ENCODE measurements at regions not wholly inside any gene's neighbourhood (a gene's known extent, or its start where the extent isn't known, plus 50 kb on each side); places are given as distances from the start of the nearest gene placed in this dataset.
A peak's percentile ranks its signal among the peaks of the same experiment; 100 is the strongest.

DNA sequence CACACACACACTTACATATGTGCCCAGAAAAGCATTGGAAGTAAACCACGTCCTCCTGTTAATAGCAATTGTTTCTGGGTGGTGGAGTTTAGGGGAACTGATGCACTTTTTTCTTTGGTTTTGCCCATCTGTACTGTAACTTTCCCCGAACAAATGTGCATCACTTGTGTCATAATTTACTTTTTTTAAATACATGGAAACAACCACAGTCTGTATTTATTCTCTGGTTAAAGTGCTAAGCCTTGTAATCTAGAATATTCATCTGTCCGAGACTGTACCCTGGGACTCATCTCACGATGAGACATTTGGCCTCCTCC lies 61.5 kb upstream of the CD93 start:
- no peak for DNase-seq (ENCODE audit: low read depth, low spot score)
- H4K20me1 ChIP-seq (ENCODE audit: control insufficient read depth, extremely low read depth, insufficient read depth, low read length) = no peaks in the 10 kb centered on the region
- H3K9me3 ChIP-seq (ENCODE audit: control insufficient read depth, low read depth, low read length) = no peaks in the 10 kb centered on the region
- H3K27ac ChIP-seq (ENCODE audit: control insufficient read depth, insufficient read depth, low read length) = peak overlapping the region; percentile 65
- H3K4me1 ChIP-seq (ENCODE audit: control insufficient read depth, extremely low read depth, insufficient read depth, low read length) = peaks cover 36% of the 10 kb centered on the region
- TF ChIP-seq, protein P1, sequence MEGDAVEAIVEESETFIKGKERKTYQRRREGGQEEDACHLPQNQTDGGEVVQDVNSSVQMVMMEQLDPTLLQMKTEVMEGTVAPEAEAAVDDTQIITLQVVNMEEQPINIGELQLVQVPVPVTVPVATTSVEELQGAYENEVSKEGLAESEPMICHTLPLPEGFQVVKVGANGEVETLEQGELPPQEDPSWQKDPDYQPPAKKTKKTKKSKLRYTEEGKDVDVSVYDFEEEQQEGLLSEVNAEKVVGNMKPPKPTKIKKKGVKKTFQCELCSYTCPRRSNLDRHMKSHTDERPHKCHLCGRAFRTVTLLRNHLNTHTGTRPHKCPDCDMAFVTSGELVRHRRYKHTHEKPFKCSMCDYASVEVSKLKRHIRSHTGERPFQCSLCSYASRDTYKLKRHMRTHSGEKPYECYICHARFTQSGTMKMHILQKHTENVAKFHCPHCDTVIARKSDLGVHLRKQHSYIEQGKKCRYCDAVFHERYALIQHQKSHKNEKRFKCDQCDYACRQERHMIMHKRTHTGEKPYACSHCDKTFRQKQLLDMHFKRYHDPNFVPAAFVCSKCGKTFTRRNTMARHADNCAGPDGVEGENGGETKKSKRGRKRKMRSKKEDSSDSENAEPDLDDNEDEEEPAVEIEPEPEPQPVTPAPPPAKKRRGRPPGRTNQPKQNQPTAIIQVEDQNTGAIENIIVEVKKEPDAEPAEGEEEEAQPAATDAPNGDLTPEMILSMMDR (optimal IDR thresholded peaks at IDR 0.05 in 1 of 3, IDR thresholded peaks at IDR 0.05 in 1 of 3, conservative IDR thresholded peaks at IDR 0.05 in 1 of 3; ENCODE audit: extremely low read depth in 1 of 3, insufficient read depth in 2 of 3, low read length in 3 of 3) = no peak
- no peak for TF ChIP-seq EZH2 (IDR thresholded peaks at IDR 0.05; ENCODE audit: low read length)
- H3K4me3 ChIP-seq (ENCODE audit: control insufficient read depth in 2 of 3, extremely low read depth in 1 of 3, insufficient read depth in 2 of 3, low read depth in 1 of 3, low read length in 3 of 3) = no peak overlapping the region
- no peaks in the 10 kb centered on the region for H3K9me1 ChIP-seq (ENCODE audit: control insufficient read depth, extremely low read depth, insufficient read depth, low read length)
- no peaks in the 10 kb centered on the region for H3K79me2 ChIP-seq (ENCODE audit: control insufficient read depth, insufficient read depth, low read length)
- no peak for FAIRE-seq
- no peak overlapping the region for H3K4me2 ChIP-seq (ENCODE audit: control insufficient read depth, extremely low read depth, insufficient read depth, low read depth, low read length)
- H2AFZ ChIP-seq (ENCODE audit: control insufficient read depth, low read length) = no peak overlapping the region
- no peaks in the 10 kb centered on the region for H3K27me3 ChIP-seq (ENCODE audit: control insufficient read depth, extremely low read depth, insufficient read depth, low read length)
- no peak overlapping the region for H3K9ac ChIP-seq (ENCODE audit: control insufficient read depth, extremely low read depth, insufficient read depth, low read length)
- dilution Hi-C loops (cut with MboI; ENCODE audit: extremely low pct_ligation_motif_present, low sequenced_read_pairs) = no loop called here
- H3K36me3 ChIP-seq (ENCODE audit: control insufficient read depth in 2 of 2, extremely low read depth in 1 of 2, insufficient read depth in 2 of 2, low read length in 2 of 2) = no peaks in the 10 kb centered on the region

- no peak for FAIRE-seq
- H3K4me1 ChIP-seq (ENCODE audit: control insufficient read depth, extremely low read depth, insufficient read depth, low read length) = peaks cover 42% of the 10 kb centered on the region
- no peaks in the 10 kb centered on the region for H3K9me1 ChIP-seq (ENCODE audit: control insufficient read depth, extremely low read depth, insufficient read depth, low read length)
- TF ChIP-seq EZH2 (IDR thresholded peaks at IDR 0.05; ENCODE audit: low read length) = no peak
- TF ChIP-seq, protein P1 (optimal IDR thresholded peaks at IDR 0.05 in 1 of 3, IDR thresholded peaks at IDR 0.05 in 1 of 3, conservative IDR thresholded peaks at IDR 0.05 in 1 of 3; ENCODE audit: extremely low read depth in 1 of 3, insufficient read depth in 2 of 3, low read length in 3 of 3) = no peak
- H3K4me3 ChIP-seq (ENCODE audit: control insufficient read depth in 2 of 3, extremely low read depth in 1 of 3, insufficient read depth in 2 of 3, low read depth in 1 of 3, low read length in 3 of 3) = no peak overlapping the region
- H3K9me3 ChIP-seq (ENCODE audit: control insufficient read depth, low read depth, low read length) = no peaks in the 10 kb centered on the region
- H2AFZ ChIP-seq (ENCODE audit: control insufficient read depth, low read length) = no peak overlapping the region
- H4K20me1 ChIP-seq (ENCODE audit: control insufficient read depth, extremely low read depth, insufficient read depth, low read length) = no peaks in the 10 kb centered on the region
- no peak overlapping the region for H3K27ac ChIP-seq (ENCODE audit: control insufficient read depth, insufficient read depth, low read length)
- DNase-seq (ENCODE audit: low read depth, low spot score) = no peak
- H3K36me3 ChIP-seq (ENCODE audit: control insufficient read depth in 2 of 2, extremely low read depth in 1 of 2, insufficient read depth in 2 of 2, low read length in 2 of 2) = no peaks in the 10 kb centered on the region
- no peak overlapping the region for H3K4me2 ChIP-seq (ENCODE audit: control insufficient read depth, extremely low read depth, insufficient read depth, low read depth, low read length)
- H3K27me3 ChIP-seq (ENCODE audit: control insufficient read depth, extremely low read depth, insufficient read depth, low read length) = no peaks in the 10 kb centered on the region
- H3K79me2 ChIP-seq (ENCODE audit: control insufficient read depth, insufficient read depth, low read length) = no peaks in the 10 kb centered on the region
- dilution Hi-C loops (cut with MboI; ENCODE audit: extremely low pct_ligation_motif_present, low sequenced_read_pairs) = no loop called here
- H3K9ac ChIP-seq (ENCODE audit: control insufficient read depth, extremely low read depth, insufficient read depth, low read length) = no peak overlapping the region
These were observed 60.9 kb upstream of the CD93 start for GRCh38 chr20:23146857-23147637.

Measured in keratinocyte (primary cell).